NCI-H2171 (cell line): ENCODE measurements at regions not wholly inside any gene's neighbourhood (a gene's known extent, or its start where the extent isn't known, plus 50 kb on each side); places are given as distances from the start of the nearest gene placed in this dataset.
"Not testable (repeated sequence)": the region's sequence is repeated elsewhere in the genome, so short reads cannot be mapped to it uniquely, and the experiment has no call there.

Source experiments
- DNase-seq: peaks from one replicate; lab custom pipeline; 2025; lab: John Stamatoyannopoulos, UW

DNA sequence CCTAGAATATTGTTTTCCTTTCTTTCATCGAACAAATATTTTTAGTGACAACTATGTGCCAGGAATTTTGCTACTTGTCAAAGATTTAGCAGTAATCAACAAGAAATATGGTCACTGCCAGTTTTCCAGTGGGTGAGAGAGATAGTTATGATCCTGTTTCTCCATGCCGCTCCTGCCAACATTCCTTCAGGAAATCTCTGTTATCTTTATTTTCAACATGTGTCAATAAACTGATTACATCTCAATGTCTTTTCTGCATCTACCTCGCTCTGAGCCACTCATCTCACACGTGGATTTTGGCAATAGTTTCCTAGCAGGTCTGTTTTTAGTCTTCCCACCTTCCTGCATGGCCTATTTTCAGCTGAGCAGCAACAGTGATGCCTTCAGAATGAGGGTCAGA, 650.0 kb upstream of the STXBP6 start:
- DNase-seq: no peak

DNA sequence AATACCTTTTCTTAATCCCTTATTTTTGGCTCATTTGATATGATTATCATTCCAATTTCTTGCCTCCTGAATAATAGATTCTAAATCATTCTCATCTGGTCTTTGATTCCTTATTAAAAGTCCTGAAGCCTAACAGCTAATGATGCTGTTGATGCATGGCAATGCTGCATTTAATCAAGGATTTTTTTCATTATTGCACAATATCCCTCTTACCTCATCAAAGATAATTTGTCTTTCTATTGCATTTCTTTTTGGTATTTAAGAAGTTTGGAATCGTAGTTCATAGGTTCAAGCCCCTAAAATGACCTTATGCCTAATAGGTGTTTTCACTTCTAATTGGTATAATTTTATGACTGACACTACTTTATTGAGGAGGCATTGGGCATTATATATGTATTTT, 648.2 kb upstream of the STXBP6 start:
- no peak for DNase-seq

DNA sequence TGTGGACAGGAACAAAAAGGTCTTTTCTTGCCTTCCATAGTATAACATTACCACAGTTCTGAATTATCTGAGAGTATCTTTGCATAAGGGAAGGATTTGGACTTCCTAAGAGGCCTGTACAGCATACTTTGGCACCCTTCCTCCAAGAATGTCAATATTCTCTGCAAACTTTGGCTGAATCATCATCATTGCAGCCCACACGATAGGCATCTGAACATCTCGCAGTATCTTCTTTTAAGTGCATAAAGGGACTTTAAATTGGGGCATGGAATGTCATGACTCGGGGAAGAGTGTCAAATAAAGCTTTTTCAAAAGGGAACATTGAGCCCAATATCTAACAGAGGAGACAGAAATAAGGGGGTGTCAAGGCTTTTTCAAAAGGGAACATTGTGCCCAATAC, 646.2 kb upstream of the STXBP6 start:
- no peak for DNase-seq

DNA sequence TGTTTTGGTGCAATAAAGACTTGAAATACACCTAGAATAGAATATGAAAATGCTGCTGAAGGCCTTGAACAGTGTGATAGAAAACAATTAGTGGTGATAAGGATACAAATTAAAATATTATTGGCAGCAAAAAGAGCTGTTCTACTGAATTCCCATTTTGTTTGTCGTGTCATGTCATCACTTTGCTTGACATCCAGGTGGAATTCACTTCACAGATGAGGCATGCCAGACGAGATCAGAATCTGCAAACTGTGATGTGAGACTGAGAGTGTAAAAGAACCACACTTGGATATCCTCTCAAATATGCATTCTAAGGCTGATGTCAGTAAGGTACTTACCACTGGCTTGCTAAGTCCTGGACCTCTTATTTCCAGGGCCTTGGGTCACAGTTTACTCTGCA, 635.1 kb upstream of the STXBP6 start:
- DNase-seq: no peak

DNA sequence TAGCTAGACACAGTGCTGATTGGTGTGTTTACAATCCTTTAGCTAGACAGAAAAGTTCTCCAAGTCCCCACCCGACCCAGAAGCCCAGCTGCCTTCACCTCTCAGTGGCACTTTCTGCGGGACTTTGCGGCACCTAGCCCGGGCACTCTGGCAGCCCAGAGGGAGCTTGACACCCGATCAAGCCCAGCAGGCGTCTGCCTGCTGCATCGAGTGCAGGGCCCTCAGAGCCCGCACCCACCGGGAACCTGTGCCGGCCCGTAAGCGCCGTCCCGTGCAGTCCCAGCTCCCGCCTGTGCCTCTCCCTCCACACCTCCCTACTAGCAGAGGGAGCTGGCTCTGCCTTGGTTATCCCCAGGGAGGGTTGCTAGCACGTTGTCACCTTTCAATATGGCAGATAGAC, 631.0 kb upstream of the STXBP6 start:
- DNase-seq: no peak

DNA sequence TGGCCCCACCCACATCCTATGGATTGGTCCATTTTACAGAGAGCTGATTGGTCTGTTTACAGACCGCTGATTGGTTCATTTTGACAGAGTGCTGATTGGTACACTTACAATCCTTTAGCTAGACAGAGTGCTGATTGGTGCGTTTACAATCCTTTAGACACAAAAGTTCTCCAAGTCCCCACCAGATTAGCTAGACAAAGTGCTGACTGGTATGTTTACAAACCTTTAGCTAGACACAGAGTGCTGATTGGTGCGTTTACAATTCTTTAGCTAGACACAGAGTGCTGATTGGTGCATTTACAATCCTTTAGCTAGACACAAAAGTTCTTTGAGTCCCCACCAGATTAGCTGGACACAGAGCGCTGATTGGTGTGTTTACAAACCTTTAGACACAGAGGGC, 630.6 kb upstream of the STXBP6 start:
- not testable (repeated sequence) for DNase-seq

DNA sequence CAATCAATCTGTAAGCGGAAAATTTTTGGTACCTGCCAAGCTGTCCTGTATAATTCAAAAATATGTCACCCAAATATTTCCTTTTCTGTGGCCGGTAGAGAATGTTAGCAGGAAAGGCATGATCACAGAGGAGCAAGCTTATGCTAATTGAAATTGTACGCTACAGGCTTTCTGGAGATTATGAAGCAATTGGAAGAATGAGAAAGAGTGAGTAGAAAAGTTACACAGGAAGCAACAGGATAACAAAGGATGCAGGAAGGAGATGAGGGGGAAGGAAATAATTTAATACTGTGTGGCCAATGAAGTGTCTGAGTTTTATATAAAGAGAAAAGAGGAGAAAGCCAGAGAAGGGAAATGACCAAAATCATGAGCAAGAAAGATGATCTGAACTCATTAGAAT, 627.2 kb upstream of the STXBP6 start:
- no peak for DNase-seq

DNA sequence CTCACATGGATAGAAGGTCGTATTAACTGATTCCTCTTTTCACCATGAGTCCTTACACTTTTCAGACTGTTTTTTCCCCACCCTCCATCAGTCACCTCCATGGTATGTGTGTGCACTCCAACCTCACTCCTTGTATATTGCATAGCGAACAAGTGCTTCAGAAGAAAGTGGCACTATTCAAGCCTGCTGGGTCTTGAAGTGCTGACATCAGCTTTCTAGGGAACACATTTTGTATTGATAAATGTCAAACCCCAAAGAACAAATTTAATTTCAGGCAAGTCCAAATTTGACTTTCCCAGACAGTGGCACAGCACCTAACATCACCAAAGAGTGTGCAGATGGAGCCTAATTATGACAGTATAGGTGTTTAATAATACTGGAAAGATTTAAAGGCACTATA, 617.4 kb upstream of the STXBP6 start:
- no peak for DNase-seq

DNA sequence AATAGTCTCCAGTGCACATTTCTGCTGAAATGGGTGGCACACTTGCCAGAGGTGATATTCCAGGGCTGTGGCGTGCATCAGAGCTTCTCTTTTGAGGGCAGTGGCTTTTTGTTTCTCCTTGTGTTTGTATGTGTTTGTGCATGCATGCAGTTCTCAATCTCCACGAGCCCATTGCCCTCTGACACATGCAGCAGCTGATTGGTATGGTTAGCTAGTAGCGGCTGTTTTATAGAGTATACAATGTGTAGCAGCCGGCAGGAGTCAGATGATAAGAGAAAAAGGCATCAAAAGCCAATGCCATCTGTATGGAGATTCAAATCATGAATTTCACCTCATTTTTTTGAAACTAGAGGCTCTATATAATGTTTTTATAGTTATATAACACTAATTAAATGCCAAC, 616.9 kb upstream of the STXBP6 start:
- no peak for DNase-seq

DNA sequence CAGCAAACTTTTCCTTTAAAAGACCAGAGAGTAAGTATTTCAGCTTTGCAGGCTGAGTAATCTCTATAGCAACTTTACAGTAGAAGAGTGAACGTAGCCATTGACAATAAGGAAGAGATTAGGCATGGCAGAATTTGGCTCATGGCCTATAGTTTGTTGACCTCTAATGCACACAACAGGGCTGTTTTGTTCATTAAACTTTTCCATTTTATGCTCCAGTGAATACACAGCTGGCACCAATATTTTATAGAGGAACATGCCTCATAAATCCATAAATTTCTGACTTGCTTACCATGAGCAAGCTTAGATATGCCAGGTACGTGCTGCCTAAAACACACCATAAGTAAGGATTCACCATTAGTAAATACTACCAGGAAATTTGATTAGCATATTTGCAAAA, 609.0 kb upstream of the STXBP6 start:
- no peak for DNase-seq

DNA sequence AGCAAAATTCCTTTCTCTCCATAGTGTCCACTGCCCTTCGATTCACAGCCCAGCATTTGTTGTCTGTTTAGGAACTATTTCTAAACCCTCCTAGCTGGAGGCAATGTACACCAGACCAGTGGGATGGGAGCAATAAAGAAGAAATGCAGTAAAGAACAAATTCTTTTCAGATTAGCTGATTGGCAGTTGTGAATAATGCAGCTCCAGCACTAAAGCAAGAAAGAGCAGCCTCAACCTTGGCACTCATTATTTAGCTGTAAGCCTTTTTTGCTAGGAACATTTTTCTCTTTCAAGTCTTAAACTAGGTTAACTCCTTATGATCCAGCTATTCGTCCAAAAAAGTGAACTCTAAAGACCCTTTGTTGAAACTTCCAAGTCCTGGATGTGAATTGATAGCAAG, 580.5 kb upstream of the STXBP6 start:
- no peak for DNase-seq

DNA sequence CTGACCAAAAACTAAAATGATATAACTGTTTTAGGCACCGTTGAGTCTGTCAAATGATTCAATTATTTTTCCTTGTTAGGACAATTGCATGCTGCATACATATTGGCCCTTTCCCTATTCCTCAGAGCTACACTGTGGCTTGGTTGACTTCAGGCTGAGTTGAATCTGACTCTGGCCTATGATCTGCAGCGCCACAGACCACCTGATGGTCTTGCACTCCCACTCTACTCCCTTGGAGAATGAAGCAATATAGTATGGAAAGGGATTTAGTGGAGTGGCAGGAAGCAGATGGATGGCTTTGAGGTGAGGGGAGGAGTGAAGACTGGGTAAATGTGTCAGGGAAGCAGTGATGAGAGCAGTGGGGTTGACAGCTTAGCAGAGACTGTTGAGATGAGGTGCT, 579.0 kb upstream of the STXBP6 start:
- no peak for DNase-seq

DNA sequence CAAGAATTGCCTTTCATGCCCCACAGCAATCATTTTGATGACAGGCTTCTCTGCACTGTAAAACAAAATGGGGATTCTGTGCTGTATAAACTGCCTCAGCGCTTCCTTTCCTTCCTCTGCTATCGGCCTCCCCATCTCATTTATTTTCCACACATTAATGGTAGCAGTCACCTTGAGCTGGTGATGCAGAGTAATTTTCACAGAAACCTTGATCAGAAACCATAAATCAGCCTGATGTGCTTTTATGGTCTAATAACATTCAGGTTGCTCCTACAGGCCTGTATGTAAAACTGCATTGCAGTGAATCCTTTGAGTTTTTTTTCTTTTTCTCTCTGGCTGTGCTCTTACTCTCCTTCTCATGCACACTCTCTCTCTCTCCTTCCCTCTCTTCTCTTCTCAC, 578.4 kb upstream of the STXBP6 start:
- no peak for DNase-seq

DNA sequence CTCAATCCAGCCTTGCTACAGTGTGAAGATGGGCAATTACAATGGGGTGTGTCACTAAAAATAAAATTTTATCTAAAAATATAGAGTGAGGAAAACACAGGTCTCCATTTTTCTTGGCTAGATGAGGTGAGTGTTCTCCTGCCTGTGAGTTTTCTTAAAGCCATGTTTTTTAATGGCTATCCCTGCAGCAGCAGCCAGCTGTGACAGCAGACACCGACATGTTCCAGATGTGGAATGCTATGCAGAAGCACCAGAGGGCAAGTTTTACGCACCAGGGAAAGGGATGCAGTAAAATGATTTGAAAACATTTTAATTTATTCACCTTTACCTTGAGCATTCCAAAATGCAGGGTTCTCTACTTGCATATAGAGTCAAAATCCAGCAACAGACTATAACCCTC, 577.0 kb upstream of the STXBP6 start:
- no peak for DNase-seq

DNA sequence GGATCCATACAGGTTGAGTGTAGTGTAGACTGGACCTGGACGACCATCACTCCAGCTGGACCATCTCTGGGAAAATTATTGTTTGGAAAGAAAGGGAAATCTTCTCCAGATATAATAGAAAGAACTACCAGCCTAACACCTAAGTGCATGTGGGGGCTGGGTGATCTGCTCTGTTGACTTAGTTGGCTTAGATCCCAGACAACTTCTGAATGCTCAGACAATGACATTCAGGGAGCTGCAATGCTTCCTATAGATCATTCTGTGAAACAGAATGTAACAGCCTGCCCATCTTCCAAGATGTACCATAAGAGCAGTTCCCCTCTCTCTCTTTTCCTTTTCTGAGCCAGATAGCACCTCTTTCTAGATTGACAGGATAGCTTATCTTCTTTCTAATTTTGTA, 572.8 kb upstream of the STXBP6 start:
- no peak for DNase-seq

DNA sequence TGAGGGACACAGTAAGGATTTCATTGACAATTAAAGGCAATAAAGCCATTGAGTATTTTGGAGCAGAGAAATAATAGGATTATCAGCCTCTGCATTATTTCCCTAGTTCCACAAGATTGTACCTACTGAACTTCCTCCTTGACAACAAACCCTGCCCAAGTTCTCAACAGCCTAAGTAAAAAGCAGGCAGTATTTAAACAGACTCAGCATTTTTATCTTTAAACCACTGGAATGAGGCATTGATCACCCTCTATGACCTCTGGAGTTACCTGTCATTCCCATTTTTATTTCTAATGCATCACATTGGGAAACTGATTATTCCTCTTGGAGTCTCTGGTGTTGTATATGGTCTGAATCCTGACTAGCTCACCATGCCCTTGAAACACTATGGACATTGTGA, 570.6 kb upstream of the STXBP6 start:
- no peak for DNase-seq

DNA sequence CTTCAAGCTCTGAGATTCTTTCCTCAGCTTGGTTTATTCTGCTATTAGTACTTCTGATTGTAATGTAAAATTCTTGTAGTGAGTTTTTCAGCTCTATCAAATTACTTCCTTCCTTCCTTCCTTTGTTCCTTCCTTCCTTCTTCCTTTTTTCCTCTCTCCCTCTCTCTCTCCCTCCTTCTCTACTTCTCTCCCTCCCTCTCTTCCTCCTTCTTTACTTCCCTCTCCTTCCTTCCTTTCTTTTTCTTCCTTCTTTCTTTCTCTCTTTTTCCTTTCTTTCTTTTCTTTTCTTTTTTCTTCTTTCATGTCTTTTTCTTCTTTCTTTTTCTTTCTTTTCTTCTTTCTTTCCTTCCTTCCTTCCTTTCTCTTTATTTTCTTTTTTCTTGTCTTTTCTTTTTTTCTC, 565.2 kb upstream of the STXBP6 start:
- no peak for DNase-seq

DNA sequence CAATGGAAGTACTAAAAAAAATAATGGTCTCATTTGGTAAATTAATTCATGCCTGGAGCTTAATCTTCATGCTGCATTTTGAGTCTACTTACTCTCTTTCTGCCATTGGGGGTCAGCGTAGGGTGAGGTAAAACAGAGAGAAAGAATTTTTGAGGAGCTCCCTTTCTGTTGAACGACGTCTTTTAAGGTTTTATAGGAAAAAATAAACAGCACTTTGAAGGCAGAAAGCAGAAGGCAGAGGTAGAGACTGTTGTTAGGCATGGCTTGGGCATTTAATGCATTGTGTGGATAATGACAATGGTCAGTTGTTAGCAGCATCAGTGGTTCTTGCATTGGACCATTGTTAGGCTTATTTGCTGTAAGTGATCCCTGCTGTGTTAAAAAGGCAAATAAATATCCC, 557.2 kb upstream of the STXBP6 start:
- no peak for DNase-seq

DNA sequence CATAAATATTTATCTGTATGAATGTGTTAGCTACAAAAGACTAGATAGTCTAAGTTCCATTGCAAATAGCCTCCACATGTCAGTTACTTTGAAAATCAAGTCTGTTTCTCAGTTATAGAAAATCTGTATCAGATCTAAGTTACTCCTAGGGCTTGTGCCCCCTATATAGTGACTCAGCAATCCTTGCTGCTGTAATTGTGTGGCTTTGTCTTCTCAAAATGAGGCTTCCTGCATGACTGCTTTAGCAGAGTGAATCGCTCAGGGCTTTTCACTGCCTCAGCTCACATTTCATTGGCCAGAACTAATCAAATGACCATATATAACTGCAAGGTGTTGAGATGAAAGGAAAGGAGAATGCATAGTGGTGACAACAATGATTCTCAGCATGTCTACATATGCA, 552.2 kb upstream of the STXBP6 start:
- no peak for DNase-seq

DNA sequence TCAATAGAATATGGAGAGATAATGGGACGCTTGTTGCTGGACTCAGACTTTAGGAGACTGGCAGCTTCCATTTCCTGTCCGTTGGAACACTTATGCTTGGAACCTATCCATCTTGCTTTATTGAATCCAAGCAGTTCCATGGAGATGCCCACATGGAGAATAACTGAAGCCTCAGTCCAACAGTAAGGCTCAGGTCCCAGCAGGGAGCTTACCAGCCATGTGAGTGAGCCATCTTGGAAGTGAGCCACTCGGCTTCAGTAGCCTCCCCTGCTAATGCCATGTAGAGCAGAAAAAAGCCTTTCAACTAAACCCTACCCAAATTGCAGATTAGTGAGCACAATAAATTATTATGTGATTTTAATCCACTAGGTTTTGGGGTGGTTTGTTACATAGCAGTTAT, 538.8 kb upstream of the STXBP6 start:
- DNase-seq: no peak

DNA sequence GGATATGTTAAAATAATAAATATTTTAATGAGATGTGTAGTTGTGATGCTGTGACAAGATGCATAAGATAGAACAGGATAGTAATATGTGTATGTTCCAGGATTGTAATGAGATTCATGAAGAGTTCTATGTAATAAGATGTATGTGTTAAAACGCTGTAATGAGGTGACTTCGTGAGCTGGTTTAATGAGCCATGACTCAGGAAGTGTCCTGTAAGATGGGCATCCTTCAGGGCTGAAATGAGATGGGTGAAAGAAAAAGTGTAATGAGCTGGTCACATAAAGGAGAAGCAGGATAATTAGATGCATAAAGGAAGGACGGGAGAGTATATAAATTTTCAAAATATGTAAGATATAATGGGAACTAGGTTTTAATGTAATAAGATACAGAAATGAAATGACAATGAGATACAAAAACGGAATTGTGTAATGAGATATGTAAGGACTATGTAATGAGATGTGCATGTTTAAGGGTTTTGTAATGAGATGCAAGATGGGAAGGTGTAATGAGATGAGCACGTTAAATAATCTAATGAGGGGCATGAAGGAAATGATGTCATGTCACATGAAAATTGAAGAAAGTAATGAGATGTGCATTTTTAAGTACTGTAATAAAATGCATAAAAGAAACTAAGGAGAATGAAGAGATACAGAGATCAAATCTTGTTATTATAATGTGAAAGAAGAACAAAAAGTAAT, 524.8 kb upstream of the STXBP6 start:
- no peak for DNase-seq

DNA sequence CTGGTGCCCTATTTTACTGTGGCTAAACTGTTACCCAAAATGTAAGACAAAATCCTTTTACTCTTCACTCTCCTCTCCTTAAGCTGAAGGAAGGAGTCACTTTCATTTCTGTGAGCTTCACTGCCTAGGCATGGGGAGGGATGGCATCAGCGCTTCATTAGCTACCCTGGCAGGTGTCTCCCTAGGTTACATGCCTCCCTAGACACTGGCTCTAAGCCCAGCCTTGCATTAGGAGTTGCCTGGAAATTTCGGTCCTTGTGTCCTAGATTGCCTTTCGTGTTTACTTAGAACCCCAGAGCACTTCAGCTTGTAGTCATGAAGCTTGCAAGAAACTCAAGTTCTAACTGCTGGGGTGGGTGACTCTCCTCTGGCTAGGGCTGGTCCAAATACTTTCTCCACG, 520.5 kb upstream of the STXBP6 start:
- no peak for DNase-seq

DNA sequence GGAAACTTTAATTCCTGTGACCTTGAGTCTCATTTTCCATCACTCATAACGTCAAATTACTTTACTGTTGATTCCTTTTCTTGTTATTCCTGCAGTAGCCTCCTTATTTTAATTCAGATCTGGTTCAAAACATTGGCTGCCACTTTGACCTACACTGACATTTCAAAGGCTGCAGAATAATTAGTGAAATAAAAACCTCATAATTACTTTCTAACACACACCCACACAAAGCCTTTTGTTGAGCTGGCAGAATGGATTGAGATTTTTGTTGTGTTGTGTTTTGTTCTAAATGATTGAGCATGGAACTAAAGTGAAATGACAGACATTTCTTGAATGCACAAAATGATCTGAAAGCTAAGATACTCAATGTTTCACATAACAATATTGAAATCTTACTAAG, 507.5 kb upstream of the STXBP6 start:
- no peak for DNase-seq

DNA sequence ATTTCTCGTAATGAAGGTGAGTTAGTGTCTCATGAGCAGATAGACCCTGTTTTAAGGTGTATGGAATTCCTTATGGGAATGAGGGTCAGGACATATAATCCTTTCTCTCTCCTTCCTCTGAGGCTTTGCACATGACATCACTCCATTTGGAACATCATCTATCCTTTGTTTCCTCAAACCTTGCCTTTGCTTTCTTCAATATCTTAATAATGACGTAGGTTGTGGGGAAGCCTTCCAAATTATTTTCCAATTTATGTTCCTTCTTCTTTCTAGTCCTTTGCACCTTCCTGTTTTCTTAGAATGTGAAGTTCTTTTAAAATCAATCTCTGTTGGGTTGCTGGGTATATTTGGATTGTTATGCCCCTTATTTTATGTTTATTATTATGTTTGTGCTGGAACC, 502.9 kb upstream of the STXBP6 start:
- no peak for DNase-seq

DNA sequence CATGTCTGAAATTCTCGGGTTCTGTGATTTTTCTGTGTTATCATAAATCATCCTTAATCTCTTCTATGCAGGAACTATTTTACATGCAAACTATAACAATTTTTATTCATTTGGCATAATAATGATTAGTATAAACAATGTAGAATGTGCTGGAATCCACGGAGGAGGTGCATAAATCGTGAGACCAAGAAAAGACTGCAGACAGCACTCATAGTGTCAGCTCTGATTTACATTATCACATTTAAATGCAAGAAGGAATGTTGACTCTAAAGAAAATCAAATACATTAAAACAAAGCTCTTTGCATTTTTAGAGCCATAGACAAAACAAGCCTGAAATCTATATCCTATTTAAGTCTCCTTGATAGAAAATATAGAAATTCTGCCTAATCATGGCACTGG, 501.7 kb upstream of the STXBP6 start:
- no peak for DNase-seq
